GM18951 (cell line): ENCODE measurements at regions not wholly inside any gene's neighbourhood (a gene's known extent, or its start where the extent isn't known, plus 50 kb on each side); places are given as distances from the start of the nearest gene placed in this dataset.
"Not testable (repeated sequence)": the region's sequence is repeated elsewhere in the genome, so short reads cannot be mapped to it uniquely, and the experiment has no call there.

Source experiments
- POLR2A ChIP-seq: IDR thresholded peaks from 4 replicates; pipeline ENCODE4 v1.6.1; 2011; ENCODE audit warnings: mild to moderate bottlenecking; ENCODE audit not compliant: insufficient read length, insufficient read depth; ENCODE audit errors: extremely low read depth
- in situ Hi-C: fragments of 300-500 bp; cut with MboI; formaldehyde crosslinking; loops from one replicate; pipeline ENCODE4 v1.12.0; 2022; ENCODE audit warnings: low sequenced_read_pairs, mixed read lengths, inconsistent platforms; ENCODE audit not compliant: unreplicated experiment

DNA sequence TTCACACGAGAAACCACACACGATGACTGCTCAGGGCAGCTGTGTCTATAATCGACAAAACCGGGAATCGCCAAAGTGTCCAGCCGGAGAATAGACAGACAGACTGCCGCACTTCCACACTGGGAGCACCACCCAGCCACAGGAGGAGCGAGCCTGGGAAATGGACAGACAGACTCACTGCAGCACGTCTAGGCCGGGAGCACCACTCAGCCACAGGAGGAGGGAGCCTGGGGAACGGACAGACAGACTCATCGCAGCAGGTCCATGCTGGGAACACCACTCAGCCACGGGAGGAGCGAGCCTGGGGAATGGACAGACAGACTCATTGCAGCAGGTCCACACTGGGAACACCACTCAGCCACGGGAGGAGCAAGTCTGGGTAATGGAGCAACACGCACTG, 137.2 kb downstream of the BRD1 start:
- in situ Hi-C loops, result no loop called here
- TF ChIP-seq POLR2A, result no peak

DNA sequence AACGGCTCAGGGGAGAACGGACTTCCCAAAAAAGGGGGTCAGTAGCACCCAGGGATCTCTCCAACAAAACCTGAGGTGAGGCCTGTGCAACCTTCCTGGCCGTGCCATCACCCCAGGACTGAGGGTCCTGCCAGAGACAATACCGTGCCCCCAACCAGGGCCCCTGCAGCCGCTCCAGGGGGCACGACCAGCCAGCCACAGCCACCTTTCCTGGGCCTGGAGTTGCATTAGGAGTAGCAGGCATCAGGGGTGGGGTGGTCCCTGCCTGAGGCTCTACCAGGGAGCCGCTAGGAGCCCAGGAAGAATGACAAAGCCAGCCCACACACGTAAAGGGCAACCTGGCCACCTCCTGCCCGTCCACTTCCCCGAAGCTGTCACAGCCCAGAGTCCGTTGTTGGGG, 137.8 kb downstream of the BRD1 start:
- in situ Hi-C loops, result no loop called here
- no peak for TF ChIP-seq POLR2A

GRCh38 chr22:49689255-49689770, 138.4 kb downstream of the BRD1 start:
- in situ Hi-C loops, result no loop called here
- no peak for TF ChIP-seq POLR2A

DNA sequence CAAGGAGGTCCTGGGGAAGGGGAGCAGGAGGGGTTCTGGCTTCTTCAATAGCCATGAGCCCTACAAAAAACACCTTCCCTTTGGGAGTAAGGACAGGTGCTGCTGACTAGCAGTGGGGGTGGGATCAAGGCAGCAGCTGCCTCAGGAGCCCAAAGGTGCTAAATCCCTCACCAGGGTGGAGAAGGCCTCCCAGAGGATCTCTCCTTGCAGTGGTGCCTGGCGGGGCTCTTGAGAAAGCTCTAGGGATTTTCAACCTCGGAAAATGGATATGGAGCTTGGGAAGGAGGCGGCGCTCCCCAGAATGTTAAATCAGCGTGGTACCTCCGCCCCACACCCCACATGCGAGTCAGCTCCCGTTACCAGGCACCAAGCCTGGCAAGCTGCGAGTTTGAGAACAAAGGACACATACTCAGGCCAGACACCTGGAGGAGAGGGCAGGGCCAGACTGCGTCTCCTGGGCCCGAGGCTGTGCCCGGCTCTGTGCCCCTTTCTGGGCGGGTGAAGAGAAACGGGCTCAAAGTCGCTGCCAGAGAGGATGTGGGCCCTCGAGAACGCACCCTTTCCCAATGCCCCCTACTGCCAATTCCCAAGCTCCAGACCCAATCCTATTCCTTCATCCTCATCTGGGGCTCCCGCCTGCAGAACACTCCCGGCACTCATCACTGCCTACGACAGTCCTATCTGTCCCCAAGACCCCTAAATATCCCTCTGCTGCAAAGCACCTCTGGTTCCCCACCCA, 139.0 kb downstream of the BRD1 start:
- in situ Hi-C loops, result no loop called here
- TF ChIP-seq POLR2A, result no peak

- no peak for TF ChIP-seq POLR2A
- in situ Hi-C loops, result no loop called here
Observed at GRCh38 chr22:49687786-49688515, 139.7 kb downstream of the BRD1 start.

DNA sequence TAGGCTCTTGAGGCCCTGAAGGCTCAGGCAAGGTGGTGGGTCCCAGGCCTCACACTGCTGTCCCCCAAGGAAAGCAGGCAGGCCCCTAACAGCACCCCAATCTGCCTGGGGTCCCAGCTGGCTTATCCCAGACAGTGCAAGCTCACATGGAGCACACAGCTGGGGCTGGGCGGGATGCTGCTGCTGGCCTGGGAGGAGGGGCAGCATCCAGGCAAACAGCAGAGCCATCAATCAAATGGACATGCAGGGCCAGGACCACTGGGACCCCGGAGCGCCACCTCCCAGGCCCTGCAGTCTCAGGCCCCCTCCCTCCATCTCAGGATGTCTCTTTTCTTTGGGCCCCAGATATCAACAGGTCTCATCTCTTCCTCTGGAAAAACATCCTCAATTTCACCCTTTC, 140.3 kb downstream of the BRD1 start:
- in situ Hi-C loops, result no loop called here
- no peak for TF ChIP-seq POLR2A

- TF ChIP-seq POLR2A, result no peak
- in situ Hi-C loops, result no loop called here
Observed at GRCh38 chr22:49686495-49687219, 141.0 kb downstream of the BRD1 start.

DNA sequence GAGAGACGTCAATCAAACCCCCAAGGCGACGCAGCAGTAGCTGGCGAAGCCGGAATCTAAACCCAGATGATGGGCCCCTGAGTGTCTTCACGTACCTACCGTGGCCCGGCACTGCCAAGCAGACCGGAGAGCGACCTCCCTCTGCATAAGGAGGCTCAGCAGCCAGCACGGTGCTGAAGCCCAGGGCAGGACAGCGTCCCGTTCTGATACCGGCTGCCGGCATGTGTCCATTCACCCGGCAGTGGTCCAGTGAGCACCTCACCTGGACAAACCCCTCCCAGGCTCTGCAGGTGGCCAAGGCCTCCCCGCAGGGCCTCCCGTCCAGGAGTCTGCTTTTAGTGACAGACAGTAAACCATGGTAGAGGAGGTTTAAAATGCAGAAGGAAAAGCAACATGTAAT, 142.0 kb downstream of the BRD1 start:
- in situ Hi-C loops, result no loop called here
- no peak for TF ChIP-seq POLR2A

- in situ Hi-C loops, result no loop called here
Observed at GRCh38 chr22:49685116-49685515, 142.6 kb downstream of the BRD1 start.

GRCh38 chr22:49683032-49683431, 144.6 kb downstream of the BRD1 start:
- in situ Hi-C loops, result no loop called here
- TF ChIP-seq POLR2A, result no peak

More at GRCh38 chr22:49685116-49685515, 142.6 kb downstream of the BRD1 start:
- no peak for TF ChIP-seq POLR2A

DNA sequence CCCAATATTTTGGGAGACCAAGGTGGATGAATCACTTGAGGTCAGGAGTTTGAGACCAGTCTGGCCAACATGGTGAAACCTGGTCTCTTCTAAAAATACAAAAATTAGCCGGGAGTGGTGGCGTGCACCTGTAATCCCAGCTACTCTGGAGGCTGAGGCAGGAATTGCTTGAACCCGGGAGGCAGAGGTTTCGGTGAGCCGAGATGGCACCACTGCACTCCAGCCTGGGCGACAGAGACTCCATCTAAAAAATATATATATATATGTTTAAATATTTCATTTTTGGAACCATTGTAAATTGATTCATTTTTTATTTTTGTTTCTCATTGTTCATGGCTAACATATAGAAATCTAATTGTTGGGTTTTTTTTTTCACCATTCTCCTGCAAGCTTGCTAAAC, 146.9 kb downstream of the BRD1 start:
- in situ Hi-C loops, result not testable (repeated sequence)

- TF ChIP-seq POLR2A, result no peak
- in situ Hi-C loops, result no loop called here
Observed at GRCh38 chr22:49678842-49679170, 148.9 kb downstream of the BRD1 start.

GRCh38 chr22:49678137-49678841, 149.4 kb downstream of the BRD1 start:
- TF ChIP-seq POLR2A, result no peak
- in situ Hi-C loops, result no loop called here
